Dendritic cell treated with granulocyte-macrophage colony-stimulating factor and Interleukin-4, amounts not matched to agents 40 ng/mL and 50 ng/mL, for 4 days (primary cell): ENCODE measurements at regions not wholly inside any gene's neighbourhood (a gene's known extent, or its start where the extent isn't known, plus 50 kb on each side); places are given as distances from the start of the nearest gene placed in this dataset.

Experiments used
- H3K27ac Mint-ChIP-seq: one replicate; pipeline ENCODE4 v1.8.0; 2022; ENCODE audit warnings: mild to moderate bottlenecking, mixed read lengths
- H3K27me3 Mint-ChIP-seq: one replicate; pipeline ENCODE4 v1.8.0; 2022; ENCODE audit warnings: mild to moderate bottlenecking, mixed read lengths
- H3K36me3 Mint-ChIP-seq: one replicate; pipeline ENCODE4 v1.8.0; 2022; ENCODE audit warnings: low read depth, mixed read lengths
- H3K4me1 Mint-ChIP-seq: one replicate; pipeline ENCODE4 v1.8.0; 2022; ENCODE audit warnings: low read depth, mixed read lengths
- H3K4me3 Mint-ChIP-seq: one replicate; pipeline ENCODE4 v1.8.0; 2022; ENCODE audit warnings: mild to moderate bottlenecking, moderate library complexity, mixed read lengths
- H3K9me3 Mint-ChIP-seq: one replicate; pipeline ENCODE4 v1.8.0; 2022; ENCODE audit warnings: mixed read lengths
- intact Hi-C: fragments of 100-400 bp; cut with micrococcal nuclease; formaldehyde crosslinking; loops from one replicate; pipeline ENCODE4 v1.15.0; 2022

DNA sequence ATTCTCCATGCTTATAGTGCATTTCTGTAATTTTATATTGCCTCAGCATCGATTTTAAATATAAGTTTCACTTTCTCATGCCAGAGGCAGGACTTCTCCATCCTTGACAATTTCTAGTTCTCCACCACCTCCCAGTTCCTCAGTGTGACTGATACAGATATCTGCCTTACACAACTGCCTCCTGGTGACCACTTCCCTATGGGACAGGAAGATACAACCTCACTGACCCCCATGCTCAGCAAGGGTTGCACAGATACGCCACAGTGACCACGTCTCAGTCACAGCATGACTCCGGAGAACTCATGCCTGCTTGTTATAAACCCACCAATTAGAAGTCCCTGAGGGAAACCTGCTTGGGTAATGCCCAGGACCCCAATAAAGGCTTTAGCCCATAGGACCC is 284.0 kb upstream of the MC4R start:
- Mint-ChIP-seq H3K36me3 (no peaks in the 10 kb centered on the region), H3K27me3 (no peaks in the 10 kb centered on the region), H3K9me3 (no peaks in the 10 kb centered on the region), H3K27ac (no peak overlapping the region), H3K4me3 (no peak overlapping the region), H3K4me1 (peaks cover 8% of the 10 kb centered on the region)
- intact Hi-C loops = no loop called here

DNA sequence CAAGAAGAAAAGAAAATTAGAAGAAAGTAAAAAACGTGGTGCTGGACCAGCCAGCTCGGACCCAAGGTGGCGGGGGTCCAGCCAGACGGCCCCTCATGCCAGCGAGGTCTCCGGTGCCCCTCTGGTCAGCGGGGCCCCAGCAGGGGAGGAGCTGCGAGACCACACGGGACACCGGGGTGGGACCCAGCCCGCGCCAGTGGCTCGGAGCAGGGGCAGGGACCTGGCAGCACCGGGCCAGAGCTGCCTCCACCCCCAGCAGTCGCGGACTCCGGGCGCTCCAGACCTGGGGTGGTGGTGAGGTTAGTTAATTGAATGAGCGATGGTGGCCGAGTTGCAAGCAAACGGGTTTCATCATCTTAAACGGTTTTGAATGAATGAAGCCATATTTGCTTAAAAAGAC is 289.9 kb upstream of the MC4R start:
- Mint-ChIP-seq H3K9me3 (peaks cover 11% of the 10 kb centered on the region), H3K27me3 (no peaks in the 10 kb centered on the region), H3K36me3 (no peaks in the 10 kb centered on the region), H3K4me3 (no peak overlapping the region), H3K27ac (no peak overlapping the region), H3K4me1 (no peaks in the 10 kb centered on the region)
- intact Hi-C loops = no loop called here

DNA sequence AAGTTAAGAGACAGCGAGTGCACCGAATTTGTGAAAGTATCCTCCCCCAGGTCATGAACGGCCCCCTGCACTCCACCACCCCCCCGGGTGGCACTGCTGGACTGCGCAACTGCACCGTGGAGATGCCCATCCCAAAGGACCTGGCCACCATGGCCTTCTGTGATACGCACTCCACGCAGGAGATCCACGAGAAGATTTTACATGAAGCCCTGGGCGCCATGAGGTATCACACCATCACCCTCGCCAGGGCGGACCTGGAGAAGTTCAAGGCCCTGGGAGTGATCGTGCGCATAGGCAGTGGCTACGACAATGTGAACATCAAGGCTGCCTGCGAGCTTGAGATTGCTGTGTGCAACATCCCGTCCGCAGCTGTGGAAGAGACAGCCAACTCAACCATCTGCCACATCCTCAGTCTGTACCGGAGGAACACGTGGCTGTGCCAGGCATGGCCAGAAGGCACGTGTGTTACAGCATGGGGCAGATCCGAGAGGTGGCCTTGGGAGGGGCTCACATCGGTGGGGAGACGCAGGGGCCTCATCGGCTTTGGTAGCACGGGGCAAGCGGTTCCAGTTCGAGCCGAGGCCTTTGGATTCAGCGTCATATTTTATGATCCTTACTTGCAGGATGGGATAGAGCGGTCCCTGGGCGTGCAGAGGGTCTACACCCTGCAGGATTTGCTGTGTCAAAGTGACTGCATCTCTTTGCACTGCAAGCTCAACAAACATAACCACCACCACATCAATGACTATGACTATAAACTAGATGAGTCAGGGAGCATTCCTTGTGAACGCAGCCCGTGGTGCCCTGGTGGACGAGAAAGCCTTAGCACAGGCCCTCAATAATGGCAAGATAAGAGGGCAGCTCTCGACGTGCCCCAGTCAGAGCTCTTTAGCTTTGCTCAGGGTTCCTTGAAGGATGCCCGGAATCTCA is 290.8 kb upstream of the MC4R start:
- Mint-ChIP-seq H3K9me3 (peaks cover 11% of the 10 kb centered on the region), H3K4me1 (no peaks in the 10 kb centered on the region), H3K27ac (no peak overlapping the region), H3K4me3 (no peak overlapping the region), H3K27me3 (no peaks in the 10 kb centered on the region), H3K36me3 (no peaks in the 10 kb centered on the region)
- intact Hi-C loops = no loop called here

DNA sequence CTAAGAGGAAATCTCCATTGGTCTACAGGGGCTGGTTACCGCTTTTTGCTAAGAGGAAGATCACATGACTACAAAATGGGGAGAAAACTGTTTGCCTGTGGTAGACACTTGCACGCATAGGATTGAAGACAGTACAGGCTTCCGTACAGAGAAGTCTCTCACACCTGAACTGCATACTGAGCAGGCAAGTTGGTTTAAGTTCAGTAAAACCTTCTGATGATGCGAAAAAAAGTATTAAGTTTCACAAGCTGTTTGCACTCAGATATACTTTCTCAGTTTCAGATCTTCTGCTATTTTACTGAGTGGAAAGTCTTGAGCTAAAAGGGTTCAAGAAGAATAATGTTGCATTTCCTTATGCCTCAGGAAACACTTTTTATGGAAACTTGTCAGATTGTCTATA is 292.2 kb upstream of the MC4R start:
- Mint-ChIP-seq H3K27ac (no peak overlapping the region), H3K27me3 (no peaks in the 10 kb centered on the region), H3K4me1 (no peaks in the 10 kb centered on the region), H3K36me3 (no peaks in the 10 kb centered on the region), H3K9me3 (peaks cover 11% of the 10 kb centered on the region), H3K4me3 (no peak overlapping the region)
- intact Hi-C loops = no loop called here

DNA sequence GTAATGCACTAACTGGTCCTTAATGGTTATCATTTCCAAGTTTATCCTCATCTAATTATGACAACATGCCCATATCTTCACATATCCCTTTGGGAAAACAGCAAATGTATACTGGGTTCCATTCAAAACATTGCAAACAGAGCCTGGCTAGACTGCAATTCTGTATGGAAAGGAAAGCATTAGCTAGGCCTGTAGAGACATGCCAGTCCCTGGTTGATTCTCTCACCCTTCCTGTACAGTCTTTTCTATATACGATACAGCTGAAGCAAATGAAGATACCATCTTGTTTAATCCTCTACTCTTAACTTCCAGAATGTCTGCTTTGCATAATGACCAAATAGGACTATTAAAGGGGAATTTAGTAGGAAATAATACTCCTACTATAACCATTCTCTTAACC is 294.4 kb upstream of the MC4R start:
- no peak overlapping the region for H3K4me3 Mint-ChIP-seq
- peaks cover 11% of the 10 kb centered on the region for H3K9me3 Mint-ChIP-seq
- intact Hi-C loops = no loop called here
- no peak overlapping the region for H3K27ac Mint-ChIP-seq
- H3K4me1 Mint-ChIP-seq = no peaks in the 10 kb centered on the region
- no peaks in the 10 kb centered on the region for H3K27me3 Mint-ChIP-seq
- H3K36me3 Mint-ChIP-seq = no peaks in the 10 kb centered on the region

DNA sequence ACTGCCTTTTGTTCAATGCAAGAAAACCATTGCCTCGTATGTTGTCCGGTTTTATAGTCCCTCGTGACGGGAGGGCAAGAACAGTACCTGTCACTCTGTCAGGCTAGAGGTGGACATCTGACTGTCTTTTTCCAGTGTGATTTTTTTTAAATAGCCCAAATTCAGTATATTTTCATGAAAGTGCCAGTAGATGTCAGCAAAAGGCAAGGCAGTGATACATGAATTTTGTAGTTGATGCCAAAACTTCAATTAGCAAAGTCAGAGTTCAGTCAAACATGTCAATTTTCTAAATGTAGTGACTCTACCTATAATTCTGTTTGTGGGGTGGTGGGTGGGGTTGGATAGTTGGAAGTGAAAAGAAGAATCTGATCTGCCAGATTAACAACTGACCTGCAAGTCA is 296.0 kb upstream of the MC4R start:
- no peaks in the 10 kb centered on the region for H3K36me3 Mint-ChIP-seq
- no peaks in the 10 kb centered on the region for H3K4me1 Mint-ChIP-seq
- no peak overlapping the region for H3K27ac Mint-ChIP-seq
- H3K4me3 Mint-ChIP-seq = no peak overlapping the region
- intact Hi-C loops = no loop called here
- H3K27me3 Mint-ChIP-seq = no peaks in the 10 kb centered on the region
- H3K9me3 Mint-ChIP-seq = peaks cover 3% of the 10 kb centered on the region

DNA sequence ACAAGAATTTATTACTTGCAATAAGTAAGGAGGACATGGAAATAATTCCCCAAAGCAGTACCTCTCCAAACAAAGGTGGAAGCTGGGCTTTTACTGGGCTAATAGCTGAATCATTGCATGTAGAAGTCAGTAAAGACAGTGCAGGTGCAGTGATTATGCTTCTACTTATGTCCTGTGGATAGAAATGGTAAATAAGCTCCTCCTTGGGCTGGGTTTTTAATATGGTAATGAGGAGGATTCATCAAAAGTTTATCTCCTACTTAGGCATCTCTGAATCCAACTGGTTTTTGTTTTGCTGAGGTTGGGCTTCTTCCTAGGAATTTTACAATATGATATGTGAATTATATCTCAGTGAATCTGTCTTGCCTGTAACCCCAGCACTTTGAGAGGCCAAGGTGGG is 297.4 kb upstream of the MC4R start:
- intact Hi-C loops = no loop called here
- no peaks in the 10 kb centered on the region for H3K9me3 Mint-ChIP-seq

DNA sequence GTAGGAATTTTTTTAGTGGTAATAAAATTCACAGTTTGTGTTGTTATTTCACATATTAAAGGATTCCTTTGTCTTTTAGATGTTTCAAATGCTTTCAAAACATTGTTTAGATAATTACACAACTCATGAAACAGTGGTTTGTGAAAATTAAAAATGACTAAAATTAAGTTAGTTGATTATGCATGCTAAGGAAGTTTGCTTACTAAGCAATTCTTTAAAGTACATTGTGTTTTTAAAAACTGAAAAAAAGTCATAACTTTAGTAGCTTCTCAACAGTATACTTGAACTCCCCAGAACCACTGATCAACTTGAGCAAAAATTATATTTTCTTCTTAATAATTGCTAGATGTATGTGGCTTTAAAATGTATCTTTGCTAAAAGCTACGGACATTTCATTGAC is 298.4 kb upstream of the MC4R start:
- Mint-ChIP-seq H3K36me3 (no peaks in the 10 kb centered on the region), H3K9me3 (no peaks in the 10 kb centered on the region), H3K4me3 (no peak overlapping the region), H3K27me3 (no peaks in the 10 kb centered on the region), H3K4me1 (no peaks in the 10 kb centered on the region), H3K27ac (no peak overlapping the region)
- intact Hi-C loops = no loop called here

More for the DNA sequence above, 297.4 kb upstream of the MC4R start:
- H3K4me1 Mint-ChIP-seq = no peaks in the 10 kb centered on the region
- H3K4me3 Mint-ChIP-seq = no peak overlapping the region
- H3K27ac Mint-ChIP-seq = no peak overlapping the region
- H3K36me3 Mint-ChIP-seq = no peaks in the 10 kb centered on the region
- no peaks in the 10 kb centered on the region for H3K27me3 Mint-ChIP-seq

DNA sequence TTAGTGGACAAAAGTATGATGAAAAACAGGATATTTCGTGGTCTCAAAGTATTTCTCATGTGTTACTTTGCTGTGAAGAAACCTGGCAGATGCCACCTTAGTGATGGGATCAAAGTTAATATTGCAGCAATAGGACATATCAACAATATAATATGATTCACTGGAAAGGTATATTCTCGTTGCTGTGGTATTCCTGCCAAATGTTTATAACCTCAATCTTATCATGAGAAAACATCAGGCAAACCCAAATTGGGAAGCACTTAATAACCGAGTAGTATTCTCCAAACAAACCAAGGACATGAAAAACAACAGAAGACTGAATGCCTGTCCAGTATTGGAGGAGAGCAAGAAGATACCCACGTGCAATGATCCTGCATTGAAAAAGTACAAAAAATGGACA is 302.6 kb upstream of the MC4R start:
- Mint-ChIP-seq H3K9me3 (no peaks in the 10 kb centered on the region), H3K27me3 (peaks cover 2% of the 10 kb centered on the region), H3K27ac (no peak overlapping the region), H3K4me1 (no peaks in the 10 kb centered on the region), H3K4me3 (no peak overlapping the region), H3K36me3 (no peaks in the 10 kb centered on the region)
- intact Hi-C loops = no loop called here

DNA sequence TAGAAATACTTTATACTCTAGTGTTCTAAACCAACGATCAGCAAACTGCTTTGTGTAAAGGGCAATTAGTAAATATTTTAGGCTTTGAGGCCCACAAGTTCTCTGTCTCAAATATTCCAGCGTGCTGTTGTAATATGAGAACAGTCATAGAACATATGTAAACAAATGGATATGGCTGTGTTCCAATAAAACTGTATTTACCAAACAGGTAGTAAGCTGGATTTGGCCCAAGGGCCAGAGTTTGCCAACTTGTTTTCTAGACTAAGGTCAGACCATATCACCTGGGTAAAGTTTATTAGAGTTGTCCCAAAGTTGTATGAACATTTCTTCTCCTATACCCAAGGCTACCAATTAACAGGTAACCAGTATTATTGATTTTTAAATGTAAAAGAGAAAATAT is 303.2 kb upstream of the MC4R start:
- Mint-ChIP-seq H3K27ac (no peak overlapping the region), H3K4me1 (no peaks in the 10 kb centered on the region), H3K9me3 (no peaks in the 10 kb centered on the region), H3K4me3 (no peak overlapping the region), H3K27me3 (peaks cover 2% of the 10 kb centered on the region), H3K36me3 (no peaks in the 10 kb centered on the region)
- intact Hi-C loops = no loop called here

DNA sequence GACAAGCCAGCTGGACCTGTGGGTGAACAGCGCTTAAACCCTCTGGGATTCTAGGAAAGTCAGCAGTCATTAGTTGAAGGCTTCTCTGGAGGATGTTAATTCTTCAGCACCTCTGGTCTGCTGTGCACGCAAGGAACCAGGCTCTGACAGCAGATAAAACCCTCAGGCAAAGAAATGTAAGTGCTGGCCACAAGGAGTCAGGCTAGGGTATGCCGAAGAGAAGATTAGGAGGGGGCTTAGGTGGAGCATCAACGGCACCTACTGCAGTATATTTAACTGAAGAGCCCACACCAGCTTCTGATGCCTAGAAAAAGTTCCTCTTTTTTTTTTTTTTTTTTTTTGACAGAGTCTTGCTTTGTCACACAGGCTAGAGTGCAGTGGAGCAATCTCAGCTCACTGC is 304.2 kb upstream of the MC4R start:
- Mint-ChIP-seq H3K36me3 (no peaks in the 10 kb centered on the region), H3K4me1 (no peaks in the 10 kb centered on the region), H3K27me3 (peaks cover 2% of the 10 kb centered on the region), H3K27ac (no peak overlapping the region), H3K4me3 (no peak overlapping the region), H3K9me3 (no peaks in the 10 kb centered on the region)
- intact Hi-C loops = no loop called here

DNA sequence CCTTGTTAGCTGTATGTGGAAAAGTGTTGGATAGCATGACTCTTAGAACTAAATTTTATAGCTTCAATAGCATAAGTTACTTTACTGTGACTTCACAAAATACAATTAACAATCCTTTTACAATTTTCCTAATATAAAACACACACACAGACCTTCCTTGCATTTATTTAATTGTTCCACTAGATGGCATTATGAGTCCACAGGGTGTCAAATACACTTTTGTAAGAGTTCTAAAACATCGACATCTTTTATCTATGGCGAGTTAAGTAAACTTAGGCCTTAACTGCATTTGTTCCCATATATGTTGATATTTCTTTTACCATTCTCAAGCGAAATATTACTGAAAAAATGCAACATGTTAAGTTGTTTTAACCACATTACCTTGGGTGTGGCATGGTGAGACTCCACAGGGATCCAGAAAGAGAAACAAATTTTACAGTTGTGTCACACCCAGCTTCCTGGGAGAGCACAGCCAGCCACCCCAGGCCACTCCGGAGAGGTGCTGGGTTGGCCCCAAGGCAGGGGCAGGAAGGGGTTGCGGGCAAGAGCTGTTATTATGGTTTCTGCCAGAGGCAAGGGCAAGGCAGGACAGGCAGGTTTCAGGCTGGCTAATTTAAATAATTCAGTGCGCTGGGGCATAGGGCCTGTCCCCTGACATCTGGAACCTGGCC is 312.4 kb upstream of the MC4R start:
- intact Hi-C loops = loop anchor here (5.0 kb wide), 1 partner anchor 817 kb away; no protein-coding TSS in a partner anchor
- Mint-ChIP-seq H3K36me3 (no peaks in the 10 kb centered on the region), H3K9me3 (no peaks in the 10 kb centered on the region), H3K4me1 (no peaks in the 10 kb centered on the region), H3K27me3 (no peaks in the 10 kb centered on the region), H3K27ac (no peak overlapping the region), H3K4me3 (no peak overlapping the region)

DNA sequence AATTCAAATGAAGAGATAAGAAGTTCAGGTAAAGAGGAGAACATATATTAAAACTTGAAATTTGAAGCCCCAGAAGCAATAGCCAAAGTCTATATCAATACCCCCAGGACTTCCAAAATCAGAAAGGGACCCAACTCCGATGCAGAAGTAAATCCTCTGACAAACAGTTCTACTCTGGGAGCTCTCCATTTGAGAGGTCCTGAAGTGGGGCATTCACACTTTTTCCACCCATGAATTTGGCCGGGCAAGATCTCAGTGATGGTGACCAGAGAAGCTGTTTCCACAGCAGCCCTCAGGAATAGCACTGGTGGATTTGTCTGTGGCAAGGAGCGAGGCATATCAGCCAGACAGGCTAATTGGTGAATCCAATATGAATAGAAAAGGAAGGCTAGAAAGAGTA is 313.6 kb upstream of the MC4R start:
- no peaks in the 10 kb centered on the region for H3K27me3 Mint-ChIP-seq
- H3K4me1 Mint-ChIP-seq = no peaks in the 10 kb centered on the region
- no peak overlapping the region for H3K27ac Mint-ChIP-seq
- H3K4me3 Mint-ChIP-seq = no peak overlapping the region
- H3K36me3 Mint-ChIP-seq = no peaks in the 10 kb centered on the region
- H3K9me3 Mint-ChIP-seq = no peaks in the 10 kb centered on the region
- intact Hi-C loops = no loop called here

DNA sequence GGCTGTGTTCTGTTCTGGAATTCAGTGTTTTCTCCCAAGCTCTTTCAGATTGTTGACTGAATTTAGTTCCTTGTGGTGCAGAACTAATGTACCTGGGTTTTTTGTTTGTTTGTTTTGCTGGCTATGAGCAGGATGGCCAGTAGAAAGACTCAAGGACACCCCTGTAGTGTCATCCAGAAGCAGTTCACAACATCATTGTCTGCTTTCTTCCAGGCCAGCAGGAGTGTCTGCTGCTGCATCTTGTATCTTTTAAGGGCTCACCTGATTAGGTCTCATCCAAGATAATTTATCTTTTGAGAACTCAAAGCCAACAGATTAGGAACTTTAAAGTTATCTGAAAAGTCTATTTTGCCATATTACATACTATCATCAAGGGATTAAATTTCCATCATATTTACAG is 318.5 kb upstream of the MC4R start:
- H3K4me3 Mint-ChIP-seq = no peak overlapping the region
- no peaks in the 10 kb centered on the region for H3K4me1 Mint-ChIP-seq
- no peak overlapping the region for H3K27ac Mint-ChIP-seq
- H3K27me3 Mint-ChIP-seq = no peaks in the 10 kb centered on the region
- H3K36me3 Mint-ChIP-seq = no peaks in the 10 kb centered on the region
- intact Hi-C loops = no loop called here
- H3K9me3 Mint-ChIP-seq = no peaks in the 10 kb centered on the region
